Lung microvascular endothelial cell (primary cell): ENCODE measurements at regions not wholly inside any gene's neighbourhood (a gene's known extent, or its start where the extent isn't known, plus 50 kb on each side); places are given as distances from the start of the nearest gene placed in this dataset.

Experiments
- DNase-seq, 2 donors: peaks; one replicate each; pipeline versions ENCODE4 v3.0.0 to v3.0.0-alpha.2; 2010; ENCODE audit warnings: low read depth in 2 of 2

DNA sequence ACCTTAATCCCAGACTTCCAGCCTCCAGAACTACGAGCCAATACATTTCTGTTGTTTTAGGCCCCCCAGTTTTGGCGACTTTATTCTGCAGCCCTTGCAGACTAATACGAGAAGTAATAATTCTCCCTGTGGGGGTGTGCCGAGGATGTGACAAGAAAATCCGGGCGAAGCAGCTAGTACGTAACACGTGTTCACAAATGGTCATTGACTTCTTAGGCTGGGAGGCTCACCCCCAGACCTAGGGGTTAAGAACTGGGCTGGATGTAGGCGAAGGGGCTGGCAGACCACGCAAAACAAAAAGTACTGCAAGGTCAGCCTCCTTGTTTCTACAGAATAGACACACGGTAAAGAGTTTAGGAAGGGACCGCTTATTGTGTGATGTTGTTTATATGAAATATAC lies 69.8 kb upstream of the ESRRB start:
- no peak for DNase-seq

DNA sequence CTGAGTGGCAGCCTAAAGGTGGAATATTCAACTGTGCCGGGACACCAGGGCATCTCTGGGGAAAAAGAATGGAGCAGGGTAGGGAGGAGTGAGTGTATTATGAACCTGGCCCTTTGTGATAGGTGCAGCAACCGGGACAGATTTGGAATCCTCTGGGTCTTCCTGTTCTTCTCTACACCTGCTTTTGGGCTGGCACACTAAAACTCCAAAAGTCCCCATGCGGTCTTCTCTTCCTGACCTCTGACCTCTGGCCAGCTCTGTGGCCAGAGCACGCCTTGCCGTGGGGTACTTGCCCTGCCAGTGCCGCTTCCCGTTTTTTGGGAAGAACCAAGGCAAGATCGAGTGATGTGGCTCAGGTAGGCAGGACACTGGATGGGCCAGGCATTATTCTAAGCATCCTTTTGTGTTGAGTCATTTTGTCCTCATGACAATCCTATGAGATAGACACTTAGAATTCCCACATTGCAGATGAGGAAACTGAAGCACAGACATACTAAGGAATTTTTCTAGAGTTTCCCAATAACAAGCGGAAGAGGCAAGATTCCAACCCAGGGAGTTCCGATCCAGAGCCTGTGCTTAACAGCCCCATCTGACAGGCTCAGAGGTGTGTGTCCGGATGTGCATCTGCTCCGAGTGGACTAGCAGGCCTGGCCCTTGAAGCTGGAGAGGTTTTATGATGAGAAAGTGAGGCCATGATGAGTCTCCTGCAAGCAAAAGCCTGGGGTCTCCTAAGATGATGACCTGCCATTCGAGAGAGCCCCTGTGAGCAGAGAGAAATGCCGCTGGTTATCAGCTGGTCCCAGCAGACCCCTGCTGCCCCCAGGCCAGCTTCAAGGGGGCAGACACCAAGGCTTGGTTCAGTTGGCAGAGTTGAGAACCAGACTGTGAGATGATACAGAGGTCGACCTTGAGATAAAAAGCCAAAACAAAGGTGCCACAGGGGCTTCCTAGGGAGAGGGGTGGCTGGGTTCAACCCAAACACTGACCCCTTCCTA lies 67.9 kb upstream of the ESRRB start:
- no peak for DNase-seq

- DNase-seq = no peak
Measured at GRCh38 chr14:76309572-76310162, 66.3 kb upstream of the ESRRB start.

DNA sequence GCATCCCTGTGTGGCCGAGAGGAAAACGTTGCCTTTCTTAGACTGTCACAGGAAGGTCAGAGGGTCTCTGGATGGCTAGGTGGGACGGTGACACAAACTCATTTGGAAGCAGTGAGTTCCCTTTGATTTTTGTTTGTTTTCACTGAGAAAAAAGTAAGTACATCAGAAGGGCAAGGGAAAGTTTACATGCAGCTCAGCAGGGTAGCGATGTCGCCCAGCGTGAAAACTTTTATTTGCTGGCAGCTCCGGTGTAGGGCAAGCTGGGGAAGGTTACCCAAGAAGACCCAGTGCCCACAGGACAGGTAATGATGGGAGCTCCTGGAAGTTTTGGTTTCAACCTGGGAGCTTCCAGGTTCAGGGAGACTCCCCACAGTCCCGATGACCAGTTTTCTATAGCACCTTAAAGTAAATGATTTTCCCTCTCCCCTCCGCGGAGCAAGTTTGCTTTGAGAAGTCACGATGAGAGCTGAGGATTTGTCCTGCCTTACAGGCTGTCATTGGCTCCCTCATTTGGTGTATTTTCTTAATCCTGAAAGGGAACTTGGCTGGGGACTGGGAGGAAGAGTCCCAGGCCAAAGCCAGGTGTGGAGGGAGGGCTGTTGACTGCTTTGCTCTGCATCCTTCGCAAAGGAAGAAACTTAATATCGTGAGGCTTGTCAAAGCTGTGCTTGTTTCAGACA lies 64.7 kb upstream of the ESRRB start:
- DNase-seq = no peak

- no peak for DNase-seq
Measured at GRCh38 chr14:76312821-76313220, 63.1 kb upstream of the ESRRB start.

DNA sequence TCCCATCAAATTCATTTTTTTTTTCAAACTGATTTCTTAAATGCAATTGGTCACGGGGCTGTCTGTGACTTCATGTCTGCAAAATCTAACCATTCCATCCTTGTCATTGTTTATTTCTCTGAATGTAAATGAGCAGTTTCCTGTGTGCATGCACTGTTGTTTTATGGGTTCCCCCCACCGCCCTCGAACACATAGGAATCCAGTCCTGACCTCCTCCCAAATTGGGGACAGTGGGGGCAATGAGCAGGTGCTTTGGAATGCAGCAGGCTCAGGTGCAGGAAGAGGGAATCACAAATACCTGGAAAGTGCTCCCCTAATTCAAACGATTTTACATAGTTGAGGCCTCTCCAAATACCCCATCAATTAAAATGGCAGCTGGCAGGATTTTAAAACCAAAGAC lies 62.6 kb upstream of the ESRRB start:
- no peak for DNase-seq

DNA sequence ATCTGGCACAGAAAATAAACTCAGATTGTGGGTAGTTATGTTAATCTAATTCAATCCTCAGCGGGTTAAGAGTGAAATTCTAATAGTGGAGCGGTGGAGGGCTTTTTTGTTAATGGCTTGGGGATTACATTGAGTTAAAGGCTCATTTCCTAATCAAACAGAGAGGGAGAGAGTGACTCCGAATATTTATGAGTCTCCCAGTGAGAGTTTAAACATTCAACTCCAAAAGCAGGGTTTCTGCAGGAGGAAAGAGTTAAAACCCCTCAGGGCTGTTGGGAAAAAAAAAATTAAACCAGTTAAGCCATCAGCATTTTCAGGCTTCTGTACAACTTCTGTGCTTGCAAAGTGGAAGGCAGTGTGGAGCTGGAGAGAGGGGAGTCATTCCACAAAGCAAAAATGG lies 62.1 kb upstream of the ESRRB start:
- DNase-seq = no peak

DNA sequence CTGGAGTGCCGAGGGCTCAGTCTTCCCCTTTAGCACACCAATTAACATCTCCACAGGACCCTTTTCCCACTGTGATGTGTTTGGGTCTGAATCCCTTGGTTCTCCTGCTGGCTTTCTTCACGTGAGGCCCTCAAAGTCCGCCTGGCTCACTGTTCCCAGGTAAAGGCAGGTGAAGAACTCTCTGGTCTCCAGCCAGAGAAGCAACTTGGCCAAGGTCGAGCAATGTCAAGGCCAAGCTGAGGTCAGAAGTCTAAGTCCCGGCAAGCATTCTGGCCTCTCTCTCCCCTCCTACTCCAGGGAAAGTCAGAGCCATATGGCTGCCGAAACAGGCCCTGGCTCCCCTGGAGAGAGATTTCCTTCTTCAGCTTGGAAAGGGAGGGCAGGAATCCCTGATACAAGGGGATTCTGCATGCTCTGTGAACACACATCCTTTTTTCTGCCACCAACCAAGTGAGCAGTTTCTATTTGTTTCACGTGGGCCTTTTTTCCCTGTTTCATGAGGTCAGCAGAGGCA lies 61.4 kb upstream of the ESRRB start:
- no peak for DNase-seq

DNA sequence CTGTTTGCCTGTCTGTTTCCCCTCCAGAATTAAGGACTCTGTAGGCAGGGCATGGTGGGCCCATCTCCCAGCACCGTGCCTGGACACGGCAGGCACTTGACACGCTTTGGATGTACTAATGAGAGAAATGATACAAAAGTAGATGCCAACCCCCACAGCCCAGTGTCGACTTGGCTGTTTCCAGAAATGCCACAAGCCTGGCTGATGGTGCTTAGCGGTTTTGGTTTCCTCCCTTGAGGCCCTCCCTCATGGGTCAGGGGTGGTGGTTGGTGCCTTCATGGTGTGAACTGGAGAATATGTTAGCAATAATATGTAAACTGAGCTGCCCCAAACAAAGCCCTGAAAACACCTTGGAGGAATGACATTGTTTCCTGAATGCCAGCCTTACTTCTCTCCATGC lies 55.5 kb upstream of the ESRRB start:
- DNase-seq = no peak

GRCh38 chr14:76320975-76321374 lies 55.0 kb upstream of the ESRRB start:
- DNase-seq = no peak

DNA sequence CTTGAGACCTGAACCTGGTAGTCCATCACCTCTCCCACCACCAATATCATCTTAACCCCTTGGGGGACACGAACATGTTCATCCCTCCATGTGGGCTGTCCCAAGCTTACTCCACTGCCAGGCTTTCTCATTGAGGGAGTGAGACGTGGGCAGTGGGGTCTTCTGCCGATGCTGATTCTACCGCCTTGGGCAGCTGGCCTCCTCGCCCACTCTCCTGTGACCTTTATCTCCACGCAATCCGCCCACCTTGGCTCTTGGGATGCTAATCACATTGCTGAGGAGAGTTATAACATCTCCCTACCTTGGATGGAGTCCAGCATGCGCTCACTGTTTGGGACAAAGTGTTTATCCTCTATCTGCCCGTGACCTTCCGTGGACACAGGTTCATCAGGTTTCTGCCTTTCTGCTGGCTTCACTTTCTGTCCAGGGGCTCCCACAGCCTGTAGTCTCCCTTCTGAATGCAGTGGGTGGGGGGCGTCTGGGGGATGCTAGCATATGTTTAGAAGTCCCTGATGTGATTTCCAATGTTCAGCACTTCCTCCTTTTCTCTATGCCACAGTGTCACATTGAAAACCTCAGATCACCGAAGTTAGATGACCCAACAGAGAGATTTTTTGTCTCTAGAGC lies 53.2 kb upstream of the ESRRB start:
- no peak for DNase-seq

- no peak for DNase-seq
Measured at GRCh38 chr14:76323331-76324050, 52.4 kb upstream of the ESRRB start.

DNA sequence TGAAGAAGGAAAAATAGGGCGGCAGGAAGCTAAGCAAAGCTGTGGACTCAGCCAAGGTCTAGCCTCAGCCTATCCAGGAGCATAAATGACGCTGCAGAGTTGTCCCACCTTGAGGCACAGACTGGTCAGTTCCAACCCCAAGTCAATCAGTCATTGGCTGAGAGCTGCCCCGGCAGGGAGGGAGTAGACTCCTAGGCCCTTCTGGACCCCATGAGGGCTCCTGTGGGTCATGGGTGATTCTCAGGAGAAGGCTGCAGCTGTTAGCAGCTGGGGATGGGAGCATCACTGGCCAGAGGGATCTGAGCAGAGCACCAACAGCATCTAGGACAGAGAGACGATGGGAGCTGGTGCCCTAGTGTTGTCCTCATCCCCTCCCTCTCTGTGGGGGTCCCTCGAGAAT lies 51.8 kb upstream of the ESRRB start:
- DNase-seq = no peak
